ENCODE measurements at regions not wholly inside any gene's neighbourhood (a gene's known extent, or its start where the extent isn't known, plus 50 kb on each side); places are given as distances from the start of the nearest gene placed in this dataset.

- TF ChIP-seq CTCF (conservative IDR thresholded peaks at IDR 0.05; ENCODE audit: low read depth, low read length) (no peak), EZH2phosphoT487 (IDR thresholded peaks at IDR 0.05; ENCODE audit: borderline replicate concordance, low read length) (no peak)
These were observed 170.2 kb upstream of the ZMIZ1 start for GRCh38 chr10:78898341-78899097.

Data from PC-3 (cell line).